ENCODE measurements at regions not wholly inside any gene's neighbourhood (a gene's known extent, or its start where the extent isn't known, plus 50 kb on each side); places are given as distances from the start of the nearest gene placed in this dataset.

- Histone ChIP-seq H3K36me3 (ENCODE audit: control insufficient read depth in 2 of 2, extremely low read depth in 1 of 2, insufficient read depth in 2 of 2, low read length in 2 of 2) (no peaks in the 10 kb centered on the region), H3K9me3 (replicated peaks; ENCODE audit: control insufficient read depth, insufficient read depth, low read length) (no peaks in the 10 kb centered on the region), H3K4me2 (ENCODE audit: insufficient read depth, low read length) (no peak overlapping the region), H3K27ac (ENCODE audit: insufficient read depth, low read depth, low read length) (no peak overlapping the region), H3K27me3 (ENCODE audit: control insufficient read depth in 2 of 2, insufficient read depth in 2 of 2, low read length in 2 of 2) (no peaks in the 10 kb centered on the region), H3K9ac (replicated peaks; ENCODE audit: extremely low read depth, insufficient read depth, low read length) (no peak overlapping the region), H3K9me1 (replicated peaks; ENCODE audit: control insufficient read depth, extremely low read depth, insufficient read depth, low read length) (no peaks in the 10 kb centered on the region), H2AFZ (ENCODE audit: low read depth, low read length) (no peak overlapping the region), H3K4me3 (replicated peaks in 1 of 3; ENCODE audit: insufficient read depth in 1 of 3, low read depth in 1 of 3, low read length in 3 of 3) (no peak overlapping the region), H3K79me2 (ENCODE audit: control insufficient read depth, insufficient read depth, low read length) (no peaks in the 10 kb centered on the region), H3K4me1 (ENCODE audit: control insufficient read depth, extremely low read depth, insufficient read depth, low read length) (no peaks in the 10 kb centered on the region), H4K20me1 (replicated peaks; ENCODE audit: control insufficient read depth, extremely low read depth, insufficient read depth, low read length) (no peaks in the 10 kb centered on the region)
- intact Hi-C loops (cut with micrococcal nuclease), result no loop called here
- CTCF ChIA-PET, result no interaction called here
- no TSS peak for BruUV-seq (replicated peaks)
- no peak for TF ChIP-seq MAX (IDR thresholded peaks at IDR 0.05; ENCODE audit: insufficient read depth, insufficient read length)
- no peak for TF ChIP-seq POLR2AphosphoS5 (IDR thresholded peaks at IDR 0.05; ENCODE audit: insufficient read depth, low read depth, low read length)
- no peak for TF ChIP-seq JUN (IDR thresholded peaks at IDR 0.05; ENCODE audit: borderline replicate concordance, insufficient read depth, insufficient read length, low read depth)
- no peak for TF ChIP-seq POLR2A (IDR thresholded peaks at IDR 0.05; ENCODE audit: low read depth, low read length)
- TF ChIP-seq CTCF (IDR thresholded peaks at IDR 0.05; ENCODE audit: extremely low read depth in 1 of 2, insufficient read depth in 1 of 2, low read depth in 1 of 2, low read length in 2 of 2), result no peak
- TF ChIP-seq MYC (IDR thresholded peaks at IDR 0.05; ENCODE audit: low read depth, low read length), result no peak
- no peak for TF ChIP-seq FOS (IDR thresholded peaks at IDR 0.05; ENCODE audit: borderline replicate concordance, insufficient read depth, low read length)
- no peak for TF ChIP-seq EZH2 (IDR thresholded peaks at IDR 0.05; ENCODE audit: borderline replicate concordance, low read depth, low read length, severe bottlenecking)
- dilution Hi-C loops (cut with MboI; ENCODE audit: extremely low pct_ligation_motif_present, low sequenced_read_pairs), result no loop called here
- no peak for DNase-seq (ENCODE audit: low read depth, low spot score)
- POLR2A ChIA-PET, result no interaction called here
- no peak for FAIRE-seq
Measured at GRCh38 chr4:108263057-108263456, 94.3 kb upstream of the LEF1 start.

All from endothelial cell of umbilical vein (primary cell).